Renal cortex interstitium (tissue), 11 donors: ENCODE measurements at regions not wholly inside any gene's neighbourhood (a gene's known extent, or its start where the extent isn't known, plus 50 kb on each side); places are given as distances from the start of the nearest gene placed in this dataset.

Source experiments
- DNase-seq, 11 donors: peaks; one replicate each; pipeline ENCODE4 v3.0.0-alpha.2; 2013; ENCODE audit warnings: low read depth in 9 of 11, low spot score in 4 of 11; ENCODE audit errors: extremely low read depth in 1 of 11

DNA sequence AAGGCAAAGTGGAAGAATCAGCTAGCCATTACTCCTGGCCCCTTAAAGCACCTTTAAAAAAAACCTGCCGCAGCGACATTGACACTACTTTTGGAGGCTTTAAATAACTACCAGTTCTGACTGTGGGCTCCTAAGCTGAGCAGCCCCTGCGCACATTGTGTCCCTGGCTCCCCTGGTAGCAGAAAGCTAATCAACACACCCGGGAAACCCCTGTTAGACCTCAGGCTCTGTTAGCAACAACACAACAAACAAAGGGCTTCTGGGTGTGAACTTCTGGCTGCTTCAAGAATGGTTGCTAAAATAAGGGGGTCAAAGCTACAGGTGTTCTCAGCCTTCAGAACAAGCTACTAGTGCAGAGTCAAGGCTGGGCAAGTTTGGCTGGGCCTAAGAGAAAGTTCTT is 83.6 kb downstream of the TMEM100 start:
- DNase-seq: no peak

DNA sequence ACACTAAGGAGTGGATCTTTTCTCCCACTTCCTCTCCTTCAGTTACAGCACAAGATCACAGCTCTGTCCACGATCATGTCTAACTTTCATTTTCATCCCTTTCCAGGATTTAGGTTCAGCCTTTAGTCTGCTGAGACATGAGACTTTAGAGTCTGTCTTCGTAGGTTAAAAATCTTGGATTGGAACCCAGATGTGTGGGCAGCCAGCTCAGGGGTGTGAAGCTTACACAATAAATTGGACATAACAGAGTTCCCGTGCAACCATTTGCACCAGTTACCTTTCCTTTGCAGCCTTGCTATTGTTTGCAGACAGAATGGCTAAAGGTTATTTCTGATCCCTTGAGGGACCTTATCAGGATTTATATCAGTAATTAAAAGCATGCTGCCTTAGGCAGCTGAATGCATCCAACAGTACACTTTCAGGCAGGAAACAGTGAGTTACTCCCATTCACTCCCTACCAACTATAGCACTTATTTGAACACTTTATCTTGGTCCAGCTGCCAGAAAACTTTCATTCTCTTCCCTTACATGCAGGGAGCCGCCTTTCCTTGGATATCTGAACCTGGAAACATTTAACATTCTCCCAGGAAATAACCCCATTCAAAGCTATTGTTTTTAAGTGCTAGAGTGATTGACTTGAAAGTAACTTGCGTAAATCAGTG is 87.3 kb downstream of the TMEM100 start:
- peak in 6 of 11 donors; percentile 52 to 75 (median 64) for DNase-seq

DNA sequence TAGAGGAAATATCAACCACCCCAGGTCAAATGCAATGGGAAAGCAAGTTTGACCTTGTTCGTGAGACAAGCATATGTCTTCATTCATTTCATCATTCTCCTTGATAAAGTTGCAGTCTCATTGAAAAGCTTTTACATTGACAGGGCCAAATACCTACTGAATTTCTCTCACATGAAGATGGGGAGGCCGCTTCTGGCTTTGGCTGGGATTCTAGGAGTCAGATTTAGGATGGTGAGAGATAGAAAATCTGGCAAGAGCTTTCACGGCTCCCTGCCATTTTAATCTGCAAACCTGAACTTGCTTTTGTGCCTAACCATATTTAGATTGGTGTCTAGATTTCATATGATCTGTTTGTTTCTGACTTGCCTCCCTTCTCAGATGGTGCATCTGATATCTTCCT is 88.0 kb downstream of the TMEM100 start:
- no peak for DNase-seq

DNA sequence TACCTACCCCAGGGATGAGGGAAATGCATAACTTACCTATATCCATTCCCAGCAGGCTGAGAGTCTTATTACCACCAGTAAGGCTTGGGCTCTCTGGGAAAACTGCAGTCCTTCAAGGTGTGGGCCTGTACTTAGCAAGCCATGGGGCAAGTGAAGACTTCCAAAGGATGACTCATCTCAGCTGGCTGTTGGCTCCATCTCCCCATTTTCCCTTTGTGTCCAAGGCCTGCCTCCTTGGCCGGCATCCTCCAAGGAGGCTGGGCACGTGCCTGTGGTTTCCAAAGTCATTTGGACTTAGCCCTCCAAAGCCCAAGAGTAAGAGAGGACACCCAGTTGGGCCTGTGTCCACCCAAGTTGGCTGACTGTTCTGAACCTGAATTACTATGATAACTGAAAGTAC is 89.8 kb downstream of the TMEM100 start:
- no peak for DNase-seq

DNA sequence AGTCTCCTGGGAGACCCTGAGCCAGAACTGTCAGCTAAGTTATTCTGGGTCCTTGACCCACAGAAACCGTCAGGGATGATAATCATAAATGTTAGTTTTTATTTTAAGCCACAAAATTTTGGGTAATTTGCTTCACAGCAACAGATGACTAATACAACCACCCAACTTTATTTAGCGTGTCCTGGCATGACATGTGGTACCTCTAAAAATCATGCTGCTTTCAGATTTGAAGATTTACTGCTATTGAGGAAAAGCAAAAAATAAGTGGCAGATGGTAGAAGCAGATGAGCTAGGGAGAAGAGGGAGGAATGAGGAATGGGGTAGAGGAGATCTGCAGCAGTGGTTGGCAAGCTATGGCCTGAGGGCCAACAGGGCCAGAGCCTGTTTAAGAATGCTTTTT is 90.4 kb downstream of the TMEM100 start:
- DNase-seq: no peak

DNA sequence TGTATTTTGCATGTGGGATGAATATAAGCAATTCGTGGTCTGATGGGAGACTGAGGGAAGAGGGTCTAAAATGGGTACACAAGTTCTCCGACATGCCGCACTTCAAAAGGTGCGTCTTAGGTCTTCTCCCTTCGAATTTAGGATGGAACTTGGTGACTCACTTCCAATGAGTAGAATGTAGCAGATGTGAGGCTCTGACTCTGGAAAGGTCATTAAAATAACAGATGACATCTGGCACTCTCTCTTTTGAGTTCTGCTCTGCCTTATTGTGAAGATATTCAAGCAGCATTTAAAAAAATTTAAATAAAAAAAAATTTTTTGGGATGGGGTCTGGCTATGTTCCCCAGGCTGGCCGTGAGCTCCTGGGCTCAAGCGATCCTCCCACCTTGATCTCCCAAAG is 92.7 kb downstream of the TMEM100 start:
- no peak for DNase-seq

DNA sequence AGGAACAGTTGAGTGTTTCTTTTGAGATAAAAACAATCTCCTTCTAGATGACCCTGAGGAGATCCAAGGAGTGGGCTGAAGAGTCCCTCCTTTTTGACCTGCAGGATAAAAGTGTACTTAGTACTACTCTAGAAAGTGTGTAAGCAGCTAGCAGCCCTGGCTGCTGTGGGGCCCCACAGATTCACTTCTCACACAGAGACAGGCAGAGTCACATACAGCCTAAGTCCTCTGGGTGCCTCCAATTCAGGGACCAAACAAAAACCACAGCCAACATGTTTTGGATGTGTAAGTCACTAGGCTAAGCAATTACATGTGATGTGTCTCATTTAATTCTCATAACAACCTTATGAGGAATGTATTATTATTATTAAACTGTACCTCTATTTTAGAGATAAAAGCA is 97.1 kb downstream of the TMEM100 start:
- DNase-seq: no peak

DNA sequence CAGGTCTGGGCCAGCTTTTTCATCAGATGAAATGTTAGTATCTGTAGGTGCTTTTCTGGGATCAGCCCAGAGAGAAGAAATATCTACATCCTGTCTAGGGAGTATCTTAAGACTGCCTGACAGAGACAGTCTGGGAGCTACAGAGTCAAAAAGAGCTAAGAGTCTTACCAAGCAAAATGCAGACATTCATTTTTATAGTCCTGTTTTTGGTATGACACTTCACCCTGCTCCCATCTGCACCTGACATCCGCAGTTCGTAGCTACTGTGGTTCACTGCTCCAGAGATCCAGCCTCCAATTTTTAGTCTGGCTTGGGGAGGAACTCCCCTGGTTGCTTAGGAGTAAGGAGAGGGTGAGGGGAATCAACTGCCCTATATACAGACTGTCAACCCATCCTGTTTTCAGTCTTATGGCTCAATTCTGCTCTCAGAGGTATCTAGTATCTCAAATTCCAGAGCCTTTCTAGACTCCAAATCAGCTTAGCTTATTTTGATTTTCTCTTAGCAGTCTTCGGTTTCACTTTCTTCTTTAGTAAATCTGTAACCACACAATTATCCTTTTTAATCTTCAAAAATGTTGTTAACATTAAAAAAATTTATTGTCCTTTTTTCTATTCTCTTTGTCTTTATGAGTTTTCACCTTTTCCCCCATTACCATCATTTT is 97.8 kb downstream of the TMEM100 start:
- DNase-seq: no peak

DNA sequence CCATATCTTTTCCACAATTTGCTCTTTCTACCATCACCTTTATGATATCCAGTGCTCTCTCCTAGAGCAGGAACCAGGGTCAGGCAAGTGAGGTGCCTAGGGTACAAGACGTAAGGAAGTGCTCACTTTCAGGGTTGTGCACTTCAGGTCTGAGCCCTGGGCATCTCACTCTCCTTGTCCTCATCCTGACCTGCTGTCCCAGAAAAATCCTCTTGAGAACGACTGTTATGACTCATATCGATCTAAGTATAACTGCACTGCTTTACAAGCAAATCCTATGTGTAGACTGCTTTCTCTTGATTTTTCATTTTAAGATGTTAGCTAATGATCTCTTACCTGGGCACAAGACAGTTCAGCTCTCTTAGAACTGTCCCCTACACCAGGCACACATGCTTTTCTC is 100.1 kb downstream of the TMEM100 start:
- DNase-seq: no peak

DNA sequence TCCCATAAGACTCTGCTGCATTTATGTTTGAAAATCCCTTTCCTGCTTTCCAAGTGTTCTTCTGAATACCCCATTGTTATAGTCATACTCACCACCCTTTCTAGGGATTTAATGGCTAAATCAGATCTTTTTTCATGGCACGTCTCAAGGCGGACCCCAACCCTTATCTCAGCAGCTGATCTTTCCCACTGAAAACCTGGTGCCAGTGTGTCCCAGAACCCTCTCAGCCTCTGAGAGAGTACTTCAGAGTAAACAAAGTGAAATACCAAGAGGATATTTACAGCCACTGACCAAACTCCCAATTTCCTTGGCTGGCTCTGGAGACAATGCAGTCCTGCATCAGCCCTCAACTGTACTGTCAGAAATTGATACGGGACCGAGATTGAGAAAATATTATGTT is 101.7 kb downstream of the TMEM100 start:
- DNase-seq: no peak

DNA sequence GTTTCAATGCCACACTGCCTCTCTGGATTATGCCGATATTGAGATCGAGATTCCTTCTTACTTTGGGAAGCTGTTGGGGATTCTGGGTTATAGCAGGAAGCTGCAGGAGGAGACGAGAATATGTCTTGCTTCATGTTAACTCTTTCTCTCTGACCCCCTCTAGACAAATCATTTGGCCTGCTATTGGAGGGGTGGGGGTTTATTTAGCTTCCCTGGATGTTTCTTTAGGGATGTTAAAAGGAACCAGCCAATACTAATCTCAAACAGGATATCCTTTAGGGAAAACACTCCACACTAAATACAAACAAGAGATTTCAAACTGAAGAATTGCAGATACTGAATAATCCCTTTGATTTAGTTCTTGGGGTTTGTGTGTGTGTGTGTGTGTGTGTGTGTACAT is 102.6 kb downstream of the TMEM100 start:
- no peak for DNase-seq

DNA sequence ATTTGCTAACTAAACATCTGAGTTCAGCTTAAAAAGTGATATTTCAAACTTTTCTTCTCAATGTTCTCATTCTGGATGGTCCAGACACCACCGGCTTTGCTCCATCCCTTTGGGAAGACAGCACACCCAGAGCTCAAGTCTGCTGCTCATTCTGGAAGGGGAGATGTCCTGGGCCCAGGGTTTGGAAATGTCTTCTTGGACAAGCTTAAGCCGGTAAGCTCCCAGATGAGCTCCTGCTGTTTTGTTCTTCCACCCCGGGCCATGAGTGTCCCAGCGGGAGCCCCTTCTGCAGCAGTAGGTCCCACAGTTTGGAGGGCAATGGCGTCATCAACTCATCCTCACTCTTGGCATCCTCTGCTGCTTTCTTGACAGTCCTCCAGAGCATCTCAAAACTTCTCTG is 105.2 kb downstream of the TMEM100 start:
- DNase-seq: no peak

DNA sequence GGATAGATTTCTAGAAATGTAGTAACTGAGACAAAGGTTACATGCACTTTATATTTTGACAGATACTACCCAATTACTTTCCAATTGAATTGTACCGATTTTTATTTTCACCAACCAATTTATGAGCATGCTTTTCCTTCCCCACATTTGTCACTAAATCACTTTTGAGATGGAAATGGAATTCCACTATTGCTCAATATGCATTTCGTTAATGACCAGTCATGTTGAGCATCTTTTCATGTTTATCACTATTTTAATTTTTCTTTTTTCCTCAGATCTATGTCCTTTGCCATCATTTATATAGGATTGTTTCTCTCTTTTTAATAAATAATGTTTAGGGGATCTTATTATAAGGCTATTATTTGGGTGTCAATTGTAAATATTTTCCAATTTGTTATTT is 102.8 kb upstream of the SMIM36 start:
- DNase-seq: no peak

DNA sequence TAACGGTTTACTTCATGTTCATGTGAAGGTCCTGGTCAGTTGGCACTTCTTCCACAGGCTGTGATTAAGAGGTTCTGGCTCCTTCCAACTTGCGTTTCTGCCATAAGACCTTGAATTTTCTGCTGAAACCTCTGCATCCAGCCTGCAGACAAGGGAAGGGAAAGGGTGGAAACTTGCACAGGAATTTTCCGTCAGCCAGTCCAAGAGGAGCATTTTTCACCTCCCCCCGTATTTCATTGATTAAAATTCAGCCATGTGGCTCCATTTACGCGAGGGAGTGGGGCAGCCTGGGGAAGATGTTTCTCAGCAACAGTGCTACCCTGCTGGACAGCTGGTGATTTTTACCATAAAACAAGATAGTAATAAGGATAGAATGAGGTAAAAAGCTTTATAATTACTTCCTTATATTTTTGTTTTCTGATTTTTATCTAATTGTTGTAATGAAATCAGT is 101.5 kb upstream of the SMIM36 start:
- no peak for DNase-seq

DNA sequence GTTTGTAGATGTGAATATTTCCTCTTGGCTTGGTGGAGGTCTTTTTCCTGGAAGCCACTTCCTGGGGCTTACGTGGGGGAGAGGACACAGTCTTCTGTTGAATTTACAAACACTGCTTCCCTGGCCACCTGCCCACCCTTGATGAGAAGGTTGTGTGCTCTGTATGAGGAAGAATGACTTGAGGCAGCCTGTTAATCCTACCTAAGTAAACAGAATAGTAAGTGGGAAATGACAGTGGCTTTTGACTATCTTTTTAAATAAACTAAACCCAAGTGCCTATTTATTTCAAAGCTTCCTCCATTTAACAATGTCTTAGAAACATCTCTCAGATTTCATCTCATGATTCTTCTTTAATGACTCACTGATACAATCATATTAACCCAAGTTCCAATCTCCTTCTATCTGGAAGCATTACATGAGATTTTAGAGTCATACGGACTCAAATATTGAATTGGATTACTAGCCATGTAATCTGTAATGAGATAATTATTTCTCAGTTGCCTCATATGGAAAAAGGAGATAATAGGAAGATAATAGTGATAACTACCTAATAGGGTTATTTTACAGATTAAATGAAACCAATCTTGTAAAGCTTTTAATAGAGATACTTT is 96.6 kb upstream of the SMIM36 start:
- DNase-seq: no peak

DNA sequence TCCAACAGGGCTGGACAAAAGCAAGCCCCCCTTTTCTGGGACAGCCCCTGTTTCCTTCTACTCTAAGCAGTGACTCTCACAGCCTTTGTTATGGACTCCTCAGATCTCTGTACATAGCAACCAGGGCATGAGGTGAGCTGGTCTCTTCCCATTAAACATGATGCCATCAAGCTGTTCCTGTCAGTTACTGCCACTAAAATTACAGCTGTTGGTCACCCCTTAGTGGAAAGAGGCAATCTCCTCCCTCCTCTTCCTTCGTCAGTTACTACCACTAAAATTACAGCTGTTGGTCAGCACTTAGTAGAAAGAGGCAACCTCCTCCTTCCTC is 95.2 kb upstream of the SMIM36 start:
- peak; percentile 80 to 96 (median 92) for DNase-seq

DNA sequence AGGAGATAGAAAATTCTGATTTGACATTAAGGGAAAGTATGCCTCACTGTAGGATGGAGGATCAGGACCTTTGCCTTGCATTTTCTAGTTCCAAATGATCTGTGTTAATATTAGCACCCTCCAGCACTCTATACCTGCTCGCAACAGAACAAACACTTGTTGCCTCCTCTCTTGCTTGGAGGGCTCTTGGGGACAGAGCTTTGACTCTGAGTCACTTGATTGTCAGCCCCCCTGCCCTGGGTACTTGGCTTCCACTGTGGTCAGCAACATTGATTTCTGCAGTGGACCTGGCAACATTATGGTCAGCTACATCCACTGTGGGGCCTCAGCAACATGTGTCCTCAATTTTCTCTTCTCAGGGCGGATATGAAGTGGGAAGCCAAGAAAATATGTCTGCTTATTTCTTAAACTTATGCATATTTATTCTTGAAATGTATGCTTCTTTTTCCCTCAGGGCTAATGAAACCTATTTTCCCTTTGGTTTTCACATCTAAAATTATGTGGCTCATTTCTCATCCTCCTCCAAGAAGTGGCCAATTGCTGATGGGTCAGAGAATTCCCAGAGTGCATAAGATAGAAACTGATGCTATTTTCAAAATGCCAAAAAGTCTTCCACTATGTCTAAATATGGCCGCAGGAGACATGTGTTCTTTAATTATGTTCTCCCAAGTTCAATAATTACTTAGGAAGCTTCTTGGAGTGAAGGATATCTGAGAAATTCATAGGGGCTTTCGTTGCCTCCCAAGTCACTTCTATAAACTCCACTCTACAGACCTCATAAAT is 94.6 kb upstream of the SMIM36 start:
- DNase-seq: no peak

DNA sequence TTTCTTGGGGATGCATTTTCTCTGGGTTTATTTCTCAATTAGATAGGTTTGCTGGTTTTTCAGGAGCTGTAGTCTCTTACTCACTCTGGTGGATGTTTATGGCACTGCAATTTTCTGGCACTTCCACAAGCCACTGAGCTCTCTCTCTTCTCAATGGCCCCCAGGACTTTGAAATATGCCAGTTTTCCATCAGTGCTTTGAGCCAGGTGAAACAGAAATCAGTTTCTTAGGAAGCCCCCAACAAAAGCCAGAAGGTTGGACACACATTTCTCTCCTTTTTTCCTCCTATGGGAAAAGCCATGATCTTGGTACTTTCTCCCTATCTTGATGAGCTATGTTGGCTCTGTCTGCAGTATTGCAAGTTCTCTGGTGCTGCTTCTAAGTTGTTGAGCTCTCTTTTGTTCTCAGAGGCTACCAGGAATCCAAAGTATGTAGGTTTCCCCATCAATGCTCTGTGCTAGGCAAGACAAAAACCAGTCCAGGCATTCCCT is 90.7 kb upstream of the SMIM36 start:
- no peak for DNase-seq

DNA sequence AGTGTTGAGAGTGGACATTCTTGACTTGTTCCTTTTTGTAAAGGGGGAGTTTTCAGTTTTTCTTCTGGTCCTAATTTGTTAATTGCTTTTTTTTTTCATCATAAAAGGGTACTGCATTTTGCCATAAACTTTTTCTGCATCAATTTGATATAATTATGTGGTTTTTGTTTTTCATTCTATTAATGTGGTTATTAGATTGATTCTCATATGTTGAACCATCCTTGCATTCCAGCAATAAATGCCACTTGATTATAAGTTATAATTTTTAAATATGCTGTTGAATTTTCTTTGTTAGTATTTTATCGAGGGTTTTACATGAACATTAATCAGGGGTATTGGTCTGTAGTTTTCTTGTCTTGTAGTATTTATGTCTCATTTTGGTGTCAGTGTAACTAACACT is 87.2 kb upstream of the SMIM36 start:
- no peak for DNase-seq
